Keratinocyte (primary cell): ENCODE measurements at regions not wholly inside any gene's neighbourhood (a gene's known extent, or its start where the extent isn't known, plus 50 kb on each side); places are given as distances from the start of the nearest gene placed in this dataset.

Experiments used
- CTCF ChIP-seq, 3 experiments: IDR thresholded peaks in 1 of 3; conservative IDR thresholded peaks in 1 of 3; optimal IDR thresholded peaks in 1 of 3; 2 replicates in 2 of 3; 3 replicates in 1 of 3; pipeline versions ENCODE3 to v1.5.1; 2011; ENCODE audit warnings: low read length in 3 of 3, mild to moderate bottlenecking in 3 of 3, moderate library complexity in 2 of 3, control low read depth in 1 of 3, inconsistent platforms in 1 of 3; ENCODE audit not compliant: insufficient read depth in 2 of 3; ENCODE audit errors: extremely low read depth in 1 of 3
- EZH2 ChIP-seq: IDR thresholded peaks from one replicate; pipeline ENCODE4 v1.6.1; 2012; ENCODE audit warnings: inconsistent platforms, mild to moderate bottlenecking, low read length, moderate library complexity

GRCh38 chr1:196071447-196071846 is 536.8 kb downstream of the KCNT2 start:
- TF ChIP-seq CTCF (optimal IDR thresholded peaks at IDR 0.05 in 1 of 3, IDR thresholded peaks at IDR 0.05 in 1 of 3, conservative IDR thresholded peaks at IDR 0.05 in 1 of 3; ENCODE audit: extremely low read depth in 1 of 3, insufficient read depth in 2 of 3, low read length in 3 of 3) (no peak), EZH2 (no peak)
